Stimulated activated naive CD4-positive, alpha-beta T cell (primary cell): ENCODE measurements at regions not wholly inside any gene's neighbourhood (a gene's known extent, or its start where the extent isn't known, plus 50 kb on each side); places are given as distances from the start of the nearest gene placed in this dataset.
"Not testable (repeated sequence)": the region's sequence is repeated elsewhere in the genome, so short reads cannot be mapped to it uniquely, and the experiment has no call there.

ENCODE experiments used
- DNase-seq, 6 experiments: peaks; one replicate each; lab custom pipeline; 2025; lab: John Stamatoyannopoulos, UW

DNA sequence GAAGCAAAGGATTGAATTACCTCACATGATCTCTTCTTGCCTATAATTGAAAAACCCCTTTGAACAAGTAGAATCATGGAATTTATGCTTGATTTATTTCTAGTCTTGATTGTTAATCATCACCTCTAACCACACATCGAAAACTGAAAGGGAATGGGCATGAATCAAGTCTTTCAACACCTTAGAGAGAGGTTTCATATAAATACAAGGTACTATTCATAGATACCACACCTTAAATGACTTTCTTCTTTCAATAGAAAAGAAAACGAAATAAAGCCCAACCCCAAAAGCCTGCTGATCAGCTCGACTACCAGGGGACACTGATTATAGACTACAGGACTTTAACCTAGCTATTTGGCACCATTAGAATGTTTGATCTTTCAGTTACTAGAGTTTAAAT is 128.6 kb upstream of the PTPRZ1 start:
- DNase-seq = no peak

- DNase-seq = no peak
Observed at GRCh38 chr7:121741896-121742295, 131.1 kb upstream of the PTPRZ1 start.

DNA sequence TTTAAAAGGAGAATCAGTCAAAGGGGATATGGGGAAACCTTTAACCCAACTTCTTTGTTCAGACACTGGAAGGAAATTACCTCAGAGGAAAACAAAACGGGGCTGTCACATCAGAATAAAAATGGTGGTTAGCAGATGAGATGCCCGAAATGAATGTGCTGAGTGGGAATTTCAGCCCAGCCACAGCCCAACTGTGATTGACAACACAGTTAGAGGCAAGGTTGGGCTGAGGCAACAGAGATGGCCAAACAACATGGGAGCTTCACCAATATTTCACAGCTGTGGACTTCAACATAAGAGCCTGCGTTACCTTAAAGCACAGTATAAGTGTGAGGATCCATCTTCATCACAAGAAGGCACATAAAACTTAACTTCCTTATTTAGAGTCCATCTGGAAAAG is 133.5 kb upstream of the PTPRZ1 start:
- DNase-seq = no peak

GRCh38 chr7:121730869-121731268 is 142.1 kb upstream of the PTPRZ1 start:
- DNase-seq = no peak

DNA sequence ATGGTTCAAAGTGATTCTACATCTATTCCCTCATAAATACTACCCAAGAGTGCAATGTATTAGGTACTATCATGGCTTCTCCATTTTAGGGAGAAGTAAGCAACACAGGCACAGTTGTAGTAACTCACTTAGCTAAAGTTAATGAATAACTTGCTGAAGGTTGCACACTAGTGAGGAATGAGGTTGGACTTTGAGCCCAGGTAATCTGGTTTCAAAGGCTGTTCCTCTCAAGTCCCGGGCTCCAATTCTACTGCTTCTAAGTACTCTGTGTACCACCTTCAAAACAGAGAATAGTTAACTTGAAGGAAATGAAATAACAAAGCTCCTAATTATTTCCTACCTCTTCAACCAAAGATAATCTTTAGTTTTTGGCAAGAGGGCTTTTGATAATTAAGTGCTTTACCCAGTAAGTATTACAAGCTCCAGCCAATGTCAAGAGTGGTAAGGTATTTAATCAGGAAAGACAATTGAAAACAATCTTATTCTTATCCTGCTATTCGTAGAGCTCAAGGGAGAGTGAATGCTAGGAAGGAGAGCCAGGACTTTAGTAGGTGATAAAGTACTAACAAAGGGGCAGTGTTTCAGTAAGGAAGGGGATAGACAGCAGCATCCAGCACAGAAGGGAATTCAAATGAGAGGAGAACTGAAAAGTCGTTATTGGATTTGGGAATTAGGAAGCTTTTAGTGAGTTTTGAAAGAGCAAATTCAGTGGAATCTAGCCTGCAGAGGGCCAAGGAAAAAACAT is 158.2 kb upstream of the PTPRZ1 start:
- no peak for DNase-seq

DNA sequence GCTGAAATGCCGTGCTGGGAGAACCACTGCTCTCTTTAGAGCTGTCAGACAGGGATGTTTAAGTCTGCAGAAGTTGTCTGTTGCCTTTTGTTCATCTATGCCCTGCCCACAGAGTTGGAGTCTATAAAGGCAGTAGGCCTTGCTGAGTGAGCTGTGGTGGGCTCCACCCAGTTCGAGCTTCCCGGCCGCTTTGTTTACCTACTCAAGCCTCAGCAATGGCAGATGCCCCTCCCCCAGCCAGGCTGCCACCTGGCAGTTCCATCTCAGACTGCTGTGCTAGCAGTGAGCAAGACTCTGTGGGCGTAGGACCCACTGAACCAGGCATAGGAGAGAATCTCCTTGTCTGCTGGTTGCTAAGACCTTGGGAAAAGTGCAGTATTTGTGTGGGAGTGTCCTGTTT is 160.0 kb upstream of the PTPRZ1 start:
- DNase-seq = not testable (repeated sequence)

GRCh38 chr7:121697731-121698316 is 175.1 kb upstream of the PTPRZ1 start:
- DNase-seq = no peak

GRCh38 chr7:121696954-121697353 is 176.0 kb upstream of the PTPRZ1 start:
- no peak for DNase-seq

DNA sequence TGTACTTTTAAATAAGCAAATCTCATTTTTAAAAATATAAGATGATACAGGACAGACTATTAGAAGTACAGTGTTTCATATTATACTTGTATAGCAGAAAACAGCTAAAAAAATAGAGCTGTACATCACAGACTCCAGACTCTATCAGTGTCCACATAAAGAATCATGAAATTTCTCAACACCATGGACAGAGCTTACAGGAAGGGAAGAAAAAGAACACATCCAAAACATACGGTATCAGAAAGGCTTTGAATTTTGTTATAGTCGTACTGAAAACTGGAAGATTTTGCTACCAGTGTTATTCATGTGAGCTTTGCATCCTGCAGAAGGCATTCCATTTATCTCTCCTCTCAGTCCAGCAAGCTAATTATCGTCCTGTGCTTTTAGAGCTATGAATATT is 183.2 kb upstream of the PTPRZ1 start:
- no peak for DNase-seq

DNA sequence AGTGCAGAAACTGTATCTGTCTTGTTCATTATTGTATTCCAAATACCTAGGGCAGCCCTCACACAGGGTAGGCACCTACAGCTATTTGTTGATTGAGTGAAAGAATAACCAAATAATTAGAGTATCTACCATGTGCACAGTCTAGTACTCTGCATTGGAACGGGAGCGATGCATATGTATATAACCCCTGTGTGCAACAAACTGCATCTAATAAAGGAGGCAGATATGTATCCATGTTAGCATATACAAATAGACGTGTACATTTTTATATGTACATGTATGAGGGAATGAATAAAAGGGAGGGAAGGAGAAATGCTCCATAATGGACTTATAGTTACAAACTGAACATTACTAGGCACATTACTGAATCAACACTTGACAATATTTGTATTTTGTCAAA is 191.3 kb upstream of the PTPRZ1 start:
- DNase-seq = no peak

GRCh38 chr7:121676168-121676567 is 196.8 kb upstream of the PTPRZ1 start:
- no peak for DNase-seq

- not testable (repeated sequence) for DNase-seq
Observed at GRCh38 chr7:121674455-121674854, 198.5 kb upstream of the PTPRZ1 start.

- DNase-seq = no peak
Observed at GRCh38 chr7:121669144-121669543, 203.8 kb upstream of the PTPRZ1 start.

DNA sequence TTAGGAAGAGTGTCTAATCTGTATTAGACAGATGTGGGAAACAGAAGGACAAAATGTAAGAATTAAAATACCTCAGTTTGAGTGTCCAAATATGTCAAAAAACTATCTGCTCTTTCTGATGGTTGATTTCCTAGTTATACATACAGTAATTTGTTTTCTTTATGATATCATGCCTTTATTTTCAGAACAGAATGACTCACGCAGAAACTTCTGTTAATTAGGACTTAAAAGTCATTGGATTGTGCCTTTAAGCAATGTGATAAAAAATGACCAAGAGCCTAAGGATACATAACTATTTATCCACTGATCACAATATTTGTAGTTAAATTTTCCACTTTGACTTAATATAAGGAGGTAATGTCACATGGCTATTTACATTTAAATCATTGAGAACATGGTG is 206.7 kb upstream of the PTPRZ1 start:
- DNase-seq = no peak

- DNase-seq = no peak
Observed at GRCh38 chr7:121643320-121643719, 229.6 kb upstream of the PTPRZ1 start.

DNA sequence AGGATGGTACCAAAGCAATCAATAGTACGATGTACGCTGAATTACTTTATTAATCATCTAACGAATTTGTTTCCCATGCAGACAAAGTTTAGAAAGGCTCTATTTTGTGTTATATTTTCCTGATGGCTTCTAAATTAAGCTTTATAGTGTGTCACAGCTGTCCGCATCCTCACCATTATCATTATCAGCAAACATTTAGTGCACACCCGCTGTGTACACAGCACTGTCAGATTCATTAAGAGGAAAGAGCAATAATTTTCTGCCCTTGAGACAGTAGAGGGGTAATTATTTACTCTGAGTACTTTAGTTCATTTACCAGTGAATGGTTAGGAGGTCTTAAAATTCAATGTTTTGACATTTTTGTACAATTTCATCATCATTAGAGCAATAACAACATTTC is 233.3 kb upstream of the PTPRZ1 start:
- DNase-seq = no peak

GRCh38 chr7:121638286-121638685 is 234.7 kb upstream of the PTPRZ1 start:
- DNase-seq = no peak

- DNase-seq = no peak
Observed at GRCh38 chr7:121634356-121634755, 238.2 kb upstream of the FAM3C start.

DNA sequence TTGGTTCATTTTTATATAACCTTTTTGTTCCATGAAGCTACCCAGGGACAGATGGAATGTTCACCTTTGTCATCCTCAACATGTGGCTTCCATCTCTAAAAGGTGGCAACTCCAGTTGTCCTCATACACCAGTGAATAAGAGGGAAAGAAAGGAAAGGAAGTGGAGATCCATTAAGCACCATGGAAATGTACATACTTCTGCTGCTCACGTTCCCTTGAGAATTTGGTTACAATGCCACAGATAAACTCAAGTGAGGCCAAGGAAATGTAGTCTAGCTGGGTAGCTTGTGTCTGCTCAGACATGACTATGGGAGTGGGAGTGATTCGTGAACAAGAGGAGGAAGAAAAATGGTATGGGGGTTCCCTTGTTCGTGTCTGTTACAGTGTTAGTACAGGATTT is 237.1 kb upstream of the FAM3C start:
- DNase-seq = no peak

DNA sequence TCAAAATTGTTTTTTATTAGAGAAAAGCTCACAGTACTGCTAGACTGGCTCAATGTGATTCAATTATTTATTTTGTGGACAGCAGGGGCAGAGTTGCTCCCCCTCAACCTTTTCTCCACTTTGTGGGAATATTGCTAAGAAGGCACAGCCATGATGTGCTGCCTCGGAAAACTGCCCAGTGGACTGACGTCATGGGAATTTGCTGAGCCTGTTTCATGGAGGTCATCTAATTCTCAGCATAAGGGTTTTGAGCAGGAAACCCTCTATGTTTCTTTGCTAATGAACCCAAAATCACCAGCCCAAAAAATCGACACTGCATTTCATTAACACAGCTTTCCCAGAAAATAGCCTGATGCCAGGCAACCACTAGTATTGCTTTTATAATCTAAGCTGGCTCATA is 228.8 kb upstream of the FAM3C start:
- DNase-seq = no peak

DNA sequence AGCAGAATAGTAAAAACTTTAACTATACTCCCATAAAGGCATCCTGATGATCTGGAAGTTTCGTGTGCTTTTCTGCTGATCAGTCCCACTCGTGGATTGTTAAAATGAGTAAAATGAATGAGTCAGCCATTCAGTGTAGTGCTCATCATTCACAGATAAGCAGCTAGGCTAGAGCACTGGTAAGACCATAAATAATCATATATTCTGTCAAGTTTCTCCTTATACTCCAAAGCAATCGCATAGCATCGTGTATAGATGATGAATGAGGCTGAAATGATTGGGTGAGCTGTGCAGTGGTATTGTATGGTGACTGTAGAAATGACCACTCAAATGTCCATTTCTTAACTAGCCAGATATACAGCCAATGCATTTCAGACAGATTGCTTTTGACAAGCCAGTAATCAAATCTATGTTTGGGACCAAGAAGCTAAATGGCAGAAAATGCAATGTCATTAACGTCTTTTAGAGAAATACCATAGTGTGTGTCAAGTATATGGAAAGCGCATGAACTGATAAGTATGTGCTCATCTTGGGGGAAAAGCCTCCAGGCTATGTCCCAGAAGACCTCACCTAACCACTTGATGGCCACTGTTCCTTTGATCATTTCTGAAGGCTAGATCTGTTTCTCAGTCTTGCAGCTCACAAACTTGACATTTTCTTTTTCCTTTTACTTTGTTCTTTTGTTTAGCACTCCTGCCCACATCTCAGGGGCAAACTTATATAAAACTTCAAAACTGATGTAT is 227.2 kb upstream of the FAM3C start:
- DNase-seq = no peak

- DNase-seq = no peak
Observed at GRCh38 chr7:121621937-121622336, 225.8 kb upstream of the FAM3C start.

DNA sequence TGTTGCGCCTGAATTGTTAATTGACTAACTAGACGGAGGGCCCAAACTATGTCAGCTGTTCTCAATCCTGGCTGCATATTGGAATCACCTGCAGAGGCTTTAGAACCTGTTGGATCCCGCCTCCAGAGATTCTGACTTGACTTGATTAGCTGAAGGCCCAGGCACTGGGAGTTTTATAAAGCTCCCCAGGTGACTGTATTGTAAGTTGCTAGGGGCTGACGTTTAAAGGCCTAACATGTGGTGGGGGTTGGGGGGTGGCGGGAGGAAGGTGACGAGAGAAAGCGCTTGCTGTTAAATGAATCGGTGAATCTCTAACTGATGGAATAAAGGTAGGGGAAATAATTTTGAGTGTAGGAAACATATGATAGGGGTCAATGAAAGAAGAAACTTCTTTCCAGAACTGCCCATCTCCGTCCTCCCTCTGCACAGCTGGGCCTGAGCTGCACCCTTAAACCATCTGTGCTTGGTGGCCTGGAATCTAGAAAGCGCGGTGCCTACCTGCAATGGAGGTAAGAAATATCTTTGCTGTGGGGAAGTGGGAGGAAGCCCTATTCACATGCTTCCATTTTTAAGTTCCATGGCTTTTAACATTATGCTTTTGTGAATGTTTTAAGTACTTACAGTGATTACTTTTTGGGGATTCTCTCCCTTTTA is 225.0 kb upstream of the FAM3C start:
- no peak for DNase-seq
